HL-60 (cell line): ENCODE measurements at regions not wholly inside any gene's neighbourhood (a gene's known extent, or its start where the extent isn't known, plus 50 kb on each side); places are given as distances from the start of the nearest gene placed in this dataset.

Source experiments
- CTCF ChIP-seq: IDR thresholded peaks from one replicate; pipeline ENCODE4 v1.5.1; 2011; ENCODE audit warnings: low read length, control low read depth, inconsistent platforms; ENCODE audit not compliant: insufficient read depth
- TF ChIP-seq, protein P1 (sequence below): IDR thresholded peaks from 2 replicates; pipeline ENCODE4 v1.6.1; 2012; ENCODE audit warnings: low read depth; ENCODE audit not compliant: insufficient replicate concordance

- TF ChIP-seq CTCF: no peak
- TF ChIP-seq, protein P1, sequence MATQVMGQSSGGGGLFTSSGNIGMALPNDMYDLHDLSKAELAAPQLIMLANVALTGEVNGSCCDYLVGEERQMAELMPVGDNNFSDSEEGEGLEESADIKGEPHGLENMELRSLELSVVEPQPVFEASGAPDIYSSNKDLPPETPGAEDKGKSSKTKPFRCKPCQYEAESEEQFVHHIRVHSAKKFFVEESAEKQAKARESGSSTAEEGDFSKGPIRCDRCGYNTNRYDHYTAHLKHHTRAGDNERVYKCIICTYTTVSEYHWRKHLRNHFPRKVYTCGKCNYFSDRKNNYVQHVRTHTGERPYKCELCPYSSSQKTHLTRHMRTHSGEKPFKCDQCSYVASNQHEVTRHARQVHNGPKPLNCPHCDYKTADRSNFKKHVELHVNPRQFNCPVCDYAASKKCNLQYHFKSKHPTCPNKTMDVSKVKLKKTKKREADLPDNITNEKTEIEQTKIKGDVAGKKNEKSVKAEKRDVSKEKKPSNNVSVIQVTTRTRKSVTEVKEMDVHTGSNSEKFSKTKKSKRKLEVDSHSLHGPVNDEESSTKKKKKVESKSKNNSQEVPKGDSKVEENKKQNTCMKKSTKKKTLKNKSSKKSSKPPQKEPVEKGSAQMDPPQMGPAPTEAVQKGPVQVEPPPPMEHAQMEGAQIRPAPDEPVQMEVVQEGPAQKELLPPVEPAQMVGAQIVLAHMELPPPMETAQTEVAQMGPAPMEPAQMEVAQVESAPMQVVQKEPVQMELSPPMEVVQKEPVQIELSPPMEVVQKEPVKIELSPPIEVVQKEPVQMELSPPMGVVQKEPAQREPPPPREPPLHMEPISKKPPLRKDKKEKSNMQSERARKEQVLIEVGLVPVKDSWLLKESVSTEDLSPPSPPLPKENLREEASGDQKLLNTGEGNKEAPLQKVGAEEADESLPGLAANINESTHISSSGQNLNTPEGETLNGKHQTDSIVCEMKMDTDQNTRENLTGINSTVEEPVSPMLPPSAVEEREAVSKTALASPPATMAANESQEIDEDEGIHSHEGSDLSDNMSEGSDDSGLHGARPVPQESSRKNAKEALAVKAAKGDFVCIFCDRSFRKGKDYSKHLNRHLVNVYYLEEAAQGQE: no peak
Observed at GRCh38 chr2:84194181-84194580, 264.9 kb downstream of the SUCLG1 start.
